ENCODE measurements at regions not wholly inside any gene's neighbourhood (a gene's known extent, or its start where the extent isn't known, plus 50 kb on each side); places are given as distances from the start of the nearest gene placed in this dataset.

GRCh38 chr15:87115795-87116194 lies 1036.1 kb downstream of the AGBL1 start:
- DNase-seq, result no peak
- intact Hi-C loops (cut with DNase I), result no loop called here

GRCh38 chr15:87099916-87100315 lies 1020.2 kb downstream of the AGBL1 start:
- DNase-seq, result no peak
- intact Hi-C loops (cut with DNase I), result no loop called here

GRCh38 chr15:87089551-87089950 lies 1009.9 kb downstream of the AGBL1 start:
- intact Hi-C loops (cut with DNase I), result no loop called here
- no peak for DNase-seq

- intact Hi-C loops (cut with DNase I), result no loop called here
- no peak for DNase-seq
Observed at GRCh38 chr15:87083201-87083600, 1003.5 kb downstream of the AGBL1 start.

GRCh38 chr15:87082581-87082980 lies 1002.9 kb downstream of the AGBL1 start:
- intact Hi-C loops (cut with DNase I), result no loop called here
- no peak for DNase-seq

GRCh38 chr15:87080547-87080946 lies 1000.9 kb downstream of the AGBL1 start:
- intact Hi-C loops (cut with DNase I), result no loop called here

More at GRCh38 chr15:87080547-87080946, 1000.9 kb downstream of the AGBL1 start:
- DNase-seq, result no peak

All from head of caudate nucleus (tissue), 42 donors.